Jurkat, Clone E6-1 (cell line): ENCODE measurements at regions not wholly inside any gene's neighbourhood (a gene's known extent, or its start where the extent isn't known, plus 50 kb on each side); places are given as distances from the start of the nearest gene placed in this dataset.
"Not testable (repeated sequence)": the region's sequence is repeated elsewhere in the genome, so short reads cannot be mapped to it uniquely, and the experiment has no call there.

Source experiments
- DNase-seq: peaks from one replicate; pipeline ENCODE4 v3.0.0-alpha.2; 2011; ENCODE audit warnings: low read depth, low spot score
- H3K4me3 ChIP-seq: 2 replicates; pipeline ENCODE4 v1.5.1; 2011; ENCODE audit warnings: mild to moderate bottlenecking, low read length, control low read depth, moderate library complexity

- no peak overlapping the region for H3K4me3 ChIP-seq
- no peak for DNase-seq
Observed at GRCh38 chr13:55029280-55029679, 2000.7 kb downstream of the OLFM4 start.

GRCh38 chr13:55038230-55038629 lies 2009.6 kb downstream of the OLFM4 start:
- DNase-seq = no peak
- H3K4me3 ChIP-seq = no peak overlapping the region

GRCh38 chr13:55053891-55054550 lies 2025.4 kb downstream of the OLFM4 start:
- not testable (repeated sequence) for DNase-seq, H3K4me3 ChIP-seq

GRCh38 chr13:55055666-55056065 lies 2027.1 kb downstream of the OLFM4 start:
- not testable (repeated sequence) for DNase-seq, H3K4me3 ChIP-seq

GRCh38 chr13:55062662-55063061 lies 2034.0 kb downstream of the OLFM4 start:
- no peak overlapping the region for H3K4me3 ChIP-seq
- no peak for DNase-seq

- no peak for DNase-seq
- no peak overlapping the region for H3K4me3 ChIP-seq
Observed at GRCh38 chr13:55067946-55068345, 2039.3 kb downstream of the OLFM4 start.

- no peak for DNase-seq
- no peak overlapping the region for H3K4me3 ChIP-seq
Observed at GRCh38 chr13:55069746-55070145, 2041.1 kb downstream of the OLFM4 start.

- no peak for DNase-seq
- no peak overlapping the region for H3K4me3 ChIP-seq
Observed at GRCh38 chr13:55073000-55073399, 2044.4 kb downstream of the OLFM4 start.

GRCh38 chr13:55084630-55085029 lies 2056.0 kb downstream of the OLFM4 start:
- no peak for DNase-seq
- H3K4me3 ChIP-seq = no peak overlapping the region

GRCh38 chr13:55087085-55087484 lies 2053.6 kb upstream of the PRR20A start:
- no peak for DNase-seq

GRCh38 chr13:55090612-55091011 lies 2050.1 kb upstream of the PRR20A start:
- no peak for DNase-seq
- no peak overlapping the region for H3K4me3 ChIP-seq

More at GRCh38 chr13:55087085-55087484, 2053.6 kb upstream of the PRR20A start:
- no peak overlapping the region for H3K4me3 ChIP-seq

- H3K4me3 ChIP-seq = no peak overlapping the region
- no peak for DNase-seq
Observed at GRCh38 chr13:55091172-55091571, 2049.5 kb upstream of the PRR20A start.

GRCh38 chr13:55106509-55106908 lies 2034.2 kb upstream of the PRR20A start:
- peak; percentile 37 for DNase-seq
- no peak overlapping the region for H3K4me3 ChIP-seq

GRCh38 chr13:55120631-55121030 lies 2020.1 kb upstream of the PRR20A start:
- no peak overlapping the region for H3K4me3 ChIP-seq
- no peak for DNase-seq

- no peak for DNase-seq
- no peak overlapping the region for H3K4me3 ChIP-seq
Observed at GRCh38 chr13:55155046-55155445, 1985.7 kb upstream of the PRR20A start.

- H3K4me3 ChIP-seq = no peak overlapping the region
- no peak for DNase-seq
Observed at GRCh38 chr13:55159765-55160164, 1981.0 kb upstream of the PRR20A start.

GRCh38 chr13:55160867-55161266 lies 1979.9 kb upstream of the PRR20A start:
- no peak overlapping the region for H3K4me3 ChIP-seq
- no peak for DNase-seq

- not testable (repeated sequence) for H3K4me3 ChIP-seq, DNase-seq
Observed at GRCh38 chr13:55178582-55178981, 1962.1 kb upstream of the PRR20A start.

- H3K4me3 ChIP-seq = no peak overlapping the region
- no peak for DNase-seq
Observed at GRCh38 chr13:55190996-55191395, 1949.7 kb upstream of the PRR20A start.

- H3K4me3 ChIP-seq = no peak overlapping the region
- no peak for DNase-seq
Observed at GRCh38 chr13:55199134-55199533, 1941.6 kb upstream of the PRR20A start.

- H3K4me3 ChIP-seq = no peak overlapping the region
- DNase-seq = no peak
Observed at GRCh38 chr13:55214841-55215345, 1925.8 kb upstream of the PRR20A start.
